Esophagus squamous epithelium (tissue), 4 donors: ENCODE measurements at regions not wholly inside any gene's neighbourhood (a gene's known extent, or its start where the extent isn't known, plus 50 kb on each side); places are given as distances from the start of the nearest gene placed in this dataset.
"Not testable (repeated sequence)": the region's sequence is repeated elsewhere in the genome, so short reads cannot be mapped to it uniquely, and the experiment has no call there.

ENCODE experiments used
- CTCF ChIP-seq, 6 experiments: fragments of 450-650 bp in 4 of 6; fragments of 200-600 bp in 2 of 6; sonication (generic) in 2 of 6; IDR thresholded peaks; one replicate each; pipeline ENCODE4 v1.5.1; 2016 to 2019; ENCODE audit warnings: antibody characterized with exemption in 6 of 6, mild to moderate bottlenecking in 4 of 6, moderate library complexity in 4 of 6
- POLR2A ChIP-seq, 4 donors: fragments of 450-650 bp; IDR thresholded peaks; one replicate each; pipeline ENCODE4 v1.6.1; 2017; ENCODE audit warnings: antibody characterized with exemption in 4 of 4, mild to moderate bottlenecking in 4 of 4, moderate library complexity in 3 of 4

DNA sequence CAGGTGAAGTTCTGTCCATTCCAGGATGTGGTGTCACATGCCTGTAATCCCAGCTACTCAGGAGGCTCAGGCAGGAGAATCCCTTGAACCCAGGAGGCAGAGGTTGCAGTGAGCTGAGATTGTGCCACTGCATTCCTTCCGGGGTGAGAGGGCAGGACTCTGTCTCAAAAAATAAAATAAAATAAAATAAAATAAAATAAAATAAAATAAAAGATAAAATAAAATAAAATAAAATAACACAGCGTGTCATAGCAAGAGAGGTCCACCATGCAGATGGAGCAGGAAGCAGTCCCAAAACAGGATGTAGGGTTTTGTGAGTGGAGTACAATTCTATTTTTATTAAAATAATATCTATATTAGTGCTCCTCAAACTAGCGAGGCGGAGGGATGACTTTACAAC lies 83.1 kb upstream of the CD82 start:
- TF ChIP-seq POLR2A, CTCF (IDR thresholded peaks at IDR 0.05): not testable (repeated sequence)
